ENCODE measurements at regions not wholly inside any gene's neighbourhood (a gene's known extent, or its start where the extent isn't known, plus 50 kb on each side); places are given as distances from the start of the nearest gene placed in this dataset.

GRCh38 chr4:34039766-34040165 lies 2204.5 kb downstream of the ARAP2 start:
- no peak for DNase-seq (ENCODE audit: low spot score)

GRCh38 chr4:34043131-34043530 lies 2201.2 kb downstream of the ARAP2 start:
- DNase-seq (ENCODE audit: low spot score) = no peak

- peak; percentile 2 for DNase-seq (ENCODE audit: low spot score)
Measured at GRCh38 chr4:34046580-34046979, 2197.7 kb downstream of the ARAP2 start.

GRCh38 chr4:34047363-34047762 lies 2197.0 kb downstream of the ARAP2 start:
- DNase-seq (ENCODE audit: low spot score) = no peak

GRCh38 chr4:34066126-34066525 lies 2178.2 kb downstream of the ARAP2 start:
- DNase-seq (ENCODE audit: low spot score) = no peak

- DNase-seq (ENCODE audit: low spot score) = no peak
Measured at GRCh38 chr4:34091451-34091850, 2152.9 kb downstream of the ARAP2 start.

- no peak for DNase-seq (ENCODE audit: low spot score)
Measured at GRCh38 chr4:34094114-34094513, 2150.2 kb downstream of the ARAP2 start.

- no peak for DNase-seq (ENCODE audit: low spot score)
Measured at GRCh38 chr4:34105311-34105710, 2139.0 kb downstream of the ARAP2 start.

GRCh38 chr4:34108391-34108790 lies 2135.9 kb downstream of the ARAP2 start:
- no peak for DNase-seq (ENCODE audit: low spot score)

- DNase-seq (ENCODE audit: low spot score) = no peak
Measured at GRCh38 chr4:34112573-34112972, 2131.7 kb downstream of the ARAP2 start.

- DNase-seq (ENCODE audit: low spot score) = no peak
Measured at GRCh38 chr4:34138385-34138784, 2105.9 kb downstream of the ARAP2 start.

GRCh38 chr4:34139346-34139745 lies 2105.0 kb downstream of the ARAP2 start:
- no peak for DNase-seq (ENCODE audit: low spot score)

- DNase-seq (ENCODE audit: low spot score) = no peak
Measured at GRCh38 chr4:34148322-34148908, 2095.9 kb downstream of the ARAP2 start.

GRCh38 chr4:34157547-34157946 lies 2086.8 kb downstream of the ARAP2 start:
- DNase-seq (ENCODE audit: low spot score) = no peak

- DNase-seq (ENCODE audit: low spot score) = no peak
Measured at GRCh38 chr4:34158878-34159277, 2085.4 kb downstream of the ARAP2 start.

- no peak for DNase-seq (ENCODE audit: low spot score)
Measured at GRCh38 chr4:34170946-34171345, 2073.4 kb downstream of the ARAP2 start.

- no peak for DNase-seq (ENCODE audit: low spot score)
Measured at GRCh38 chr4:34176609-34177008, 2067.7 kb downstream of the ARAP2 start.

GRCh38 chr4:34178476-34178875 lies 2065.8 kb downstream of the ARAP2 start:
- DNase-seq (ENCODE audit: low spot score) = no peak

- peak; percentile 7 for DNase-seq (ENCODE audit: low spot score)
Measured at GRCh38 chr4:34181311-34181841, 2062.9 kb downstream of the ARAP2 start.

- no peak for DNase-seq (ENCODE audit: low spot score)
Measured at GRCh38 chr4:34181891-34182290, 2062.4 kb downstream of the ARAP2 start.

- DNase-seq (ENCODE audit: low spot score) = no peak
Measured at GRCh38 chr4:34182306-34182705, 2062.0 kb downstream of the ARAP2 start.

- DNase-seq (ENCODE audit: low spot score) = no peak
Measured at GRCh38 chr4:34183926-34184325, 2060.4 kb downstream of the ARAP2 start.

GRCh38 chr4:34187056-34187455 lies 2057.3 kb downstream of the ARAP2 start:
- no peak for DNase-seq (ENCODE audit: low spot score)

GRCh38 chr4:34191443-34191842 lies 2052.9 kb downstream of the ARAP2 start:
- no peak for DNase-seq (ENCODE audit: low spot score)

Measured in COLO829 (cell line).